ENCODE measurements at regions not wholly inside any gene's neighbourhood (a gene's known extent, or its start where the extent isn't known, plus 50 kb on each side); places are given as distances from the start of the nearest gene placed in this dataset.

DNA sequence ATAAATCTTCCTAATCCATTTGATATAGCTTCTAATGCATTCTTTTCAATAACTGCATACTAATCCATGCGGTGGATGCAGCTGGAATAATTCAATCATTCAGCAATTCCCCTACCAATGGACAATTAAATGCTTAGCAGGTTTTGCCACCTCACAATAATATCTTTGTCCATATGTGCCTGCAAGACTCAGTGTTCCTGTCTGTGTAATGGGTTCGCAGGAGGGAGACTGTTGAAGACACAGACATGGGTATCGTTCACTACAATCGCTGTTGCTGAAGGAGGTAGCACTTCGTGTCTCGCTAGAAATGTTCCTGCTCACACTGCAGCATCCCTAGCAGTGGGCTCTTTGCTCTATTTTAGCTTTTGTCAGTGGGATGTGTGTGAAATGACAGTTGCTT is 214.4 kb downstream of the MED10 start:
- Histone ChIP-seq H2AK5ac (ENCODE audit: insufficient read length, low read length) (no peak overlapping the region), H2BK120ac (ENCODE audit: low read depth, low read length, poor library complexity, severe bottlenecking) (no peak overlapping the region), H3K23ac (ENCODE audit: insufficient read length, low read depth, low read length) (no peak overlapping the region), H3K9me3 (ENCODE audit: control insufficient read depth, low read depth, low read length) (no peaks in the 10 kb centered on the region), H4K91ac (ENCODE audit: insufficient read length, low read depth, low read length) (no peak overlapping the region), H3K4me2 (ENCODE audit: insufficient read depth, insufficient read length, low read length) (no peak overlapping the region), H3T11ph (ENCODE audit: low read length) (no peak overlapping the region), H2BK15ac (ENCODE audit: low read depth, low read length) (no peak overlapping the region), H2BK20ac (ENCODE audit: low read depth, low read length, poor library complexity, severe bottlenecking) (no peak overlapping the region), H2BK5ac (ENCODE audit: insufficient read length, low read length) (no peak overlapping the region), H3K27ac (ENCODE audit: insufficient read length, low read depth, low read length) (no peak overlapping the region), H3K14ac (ENCODE audit: insufficient read depth, low read length) (no peak overlapping the region), H3K79me2 (ENCODE audit: insufficient read depth, low read length) (no peaks in the 10 kb centered on the region), H3K4ac (ENCODE audit: low read depth, low read length) (no peak overlapping the region), H4K20me1 (ENCODE audit: control insufficient read depth, insufficient read depth, insufficient read length) (no peaks in the 10 kb centered on the region), H2BK12ac (ENCODE audit: insufficient read length, low read depth, low read length) (no peak overlapping the region), H3K56ac (ENCODE audit: insufficient read length, low read depth, low read length) (no peak overlapping the region), H3K79me1 (ENCODE audit: insufficient read depth, low read depth, low read length, poor library complexity, severe bottlenecking) (no peaks in the 10 kb centered on the region), H3K18ac (ENCODE audit: insufficient read length, low read depth, low read length) (no peak overlapping the region), H3K27me3 (ENCODE audit: insufficient read depth, low read length) (no peaks in the 10 kb centered on the region), H3K9ac (ENCODE audit: extremely low read depth, insufficient read length, low read length) (no peak overlapping the region), H3K4me1 (ENCODE audit: insufficient read depth, low read length) (no peaks in the 10 kb centered on the region), H3K23me2 (ENCODE audit: insufficient read length, low read depth, low read length, poor library complexity, severe bottlenecking) (no peaks in the 10 kb centered on the region), H4K5ac (ENCODE audit: insufficient read length, low read depth, low read length) (no peak overlapping the region), H4K8ac (replicated peaks; ENCODE audit: insufficient read length, low read depth, low read length) (no peak overlapping the region), H2AFZ (ENCODE audit: low read length) (no peak overlapping the region)
- no peak for DNase-seq
- Mint-ChIP-seq H3K9me3 (no peaks in the 10 kb centered on the region), H3K4me1 (peaks cover 17 to 20% of the 10 kb centered on the region in 2 experiments), H3K36me3 (ENCODE audit: insufficient read depth in 1 of 3, low read depth in 3 of 3) (no peaks in the 10 kb centered on the region), H3K27me3 (ENCODE audit: low read depth) (no peaks in the 10 kb centered on the region), H3K4me3 (no peak overlapping the region), H3K27ac (no peak overlapping the region)
- no CpG with 5 or more reads among the region's 6 CpGs for WGBS (ENCODE audit: extremely low coverage, insufficient read length, low lambda C conversion rate)
- no peak for TF ChIP-seq CTCF (conservative IDR thresholded peaks at IDR 0.05)
